Stomach (tissue), 4 donors: ENCODE measurements at regions not wholly inside any gene's neighbourhood (a gene's known extent, or its start where the extent isn't known, plus 50 kb on each side); places are given as distances from the start of the nearest gene placed in this dataset.

Source experiments
- POLR2A ChIP-seq, 4 donors: fragments of 450-650 bp; IDR thresholded peaks; one replicate each; pipeline ENCODE4 v1.6.1; 2016; ENCODE audit warnings: antibody characterized with exemption in 4 of 4, control low read depth in 2 of 4, mild to moderate bottlenecking in 1 of 4, moderate library complexity in 1 of 4
- TF ChIP-seq, protein P1 (sequence below), 7 experiments: fragments of 450-650 bp in 4 of 7; fragments of 200-600 bp in 3 of 7; sonication (generic) in 3 of 7; IDR thresholded peaks; one replicate each; pipeline ENCODE4 v1.5.1; 2016 to 2019; ENCODE audit warnings: antibody characterized with exemption in 7 of 7, control low read depth in 2 of 7, mild to moderate bottlenecking in 1 of 7

DNA sequence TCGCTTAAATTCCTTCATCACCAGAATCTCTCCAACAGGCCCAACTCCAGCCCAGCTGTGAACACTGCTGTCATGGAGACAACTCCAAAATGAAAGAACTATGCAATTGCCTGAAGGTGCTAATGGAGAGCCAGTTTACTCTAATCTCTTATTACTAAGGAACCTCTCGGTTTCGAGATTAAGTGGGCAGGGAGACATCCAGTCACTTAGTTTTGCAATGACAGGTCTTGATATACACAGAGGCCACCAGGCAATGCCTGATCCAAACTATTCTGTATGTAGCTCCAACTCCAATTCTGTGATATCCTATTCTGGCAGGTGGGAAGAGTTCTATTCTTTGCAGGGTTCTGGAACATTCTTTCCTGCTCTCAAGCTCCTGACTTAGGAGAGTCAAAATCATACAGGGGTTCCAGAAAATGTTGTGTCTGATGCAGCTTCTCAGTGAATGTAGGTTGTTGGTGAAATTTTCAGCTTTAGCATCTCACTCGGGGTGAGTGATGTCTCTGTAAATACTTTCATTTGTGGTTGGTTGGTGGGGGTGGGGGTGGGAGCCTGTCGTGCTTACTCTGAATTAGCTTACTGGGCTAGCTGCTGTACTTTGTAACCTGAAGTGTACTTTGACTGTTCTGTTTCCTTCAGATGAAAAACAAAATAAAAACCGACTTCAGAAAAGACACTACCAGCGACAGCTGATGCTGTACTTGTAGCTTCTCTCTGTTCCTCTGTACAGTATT, 170.9 kb downstream of the PALM2AKAP2 start:
- TF ChIP-seq POLR2A (IDR thresholded peaks at IDR 0.05) = no peak
- TF ChIP-seq, protein P1, sequence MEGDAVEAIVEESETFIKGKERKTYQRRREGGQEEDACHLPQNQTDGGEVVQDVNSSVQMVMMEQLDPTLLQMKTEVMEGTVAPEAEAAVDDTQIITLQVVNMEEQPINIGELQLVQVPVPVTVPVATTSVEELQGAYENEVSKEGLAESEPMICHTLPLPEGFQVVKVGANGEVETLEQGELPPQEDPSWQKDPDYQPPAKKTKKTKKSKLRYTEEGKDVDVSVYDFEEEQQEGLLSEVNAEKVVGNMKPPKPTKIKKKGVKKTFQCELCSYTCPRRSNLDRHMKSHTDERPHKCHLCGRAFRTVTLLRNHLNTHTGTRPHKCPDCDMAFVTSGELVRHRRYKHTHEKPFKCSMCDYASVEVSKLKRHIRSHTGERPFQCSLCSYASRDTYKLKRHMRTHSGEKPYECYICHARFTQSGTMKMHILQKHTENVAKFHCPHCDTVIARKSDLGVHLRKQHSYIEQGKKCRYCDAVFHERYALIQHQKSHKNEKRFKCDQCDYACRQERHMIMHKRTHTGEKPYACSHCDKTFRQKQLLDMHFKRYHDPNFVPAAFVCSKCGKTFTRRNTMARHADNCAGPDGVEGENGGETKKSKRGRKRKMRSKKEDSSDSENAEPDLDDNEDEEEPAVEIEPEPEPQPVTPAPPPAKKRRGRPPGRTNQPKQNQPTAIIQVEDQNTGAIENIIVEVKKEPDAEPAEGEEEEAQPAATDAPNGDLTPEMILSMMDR (IDR thresholded peaks at IDR 0.05) = no peak
